Fibroblast of skin of back (primary cell): ENCODE measurements at regions not wholly inside any gene's neighbourhood (a gene's known extent, or its start where the extent isn't known, plus 50 kb on each side); places are given as distances from the start of the nearest gene placed in this dataset.
"Not testable (repeated sequence)": the region's sequence is repeated elsewhere in the genome, so short reads cannot be mapped to it uniquely, and the experiment has no call there.

Source experiments
- DNase-seq: peaks from one replicate; pipeline ENCODE4 v3.0.0-alpha.2; 2013

DNA sequence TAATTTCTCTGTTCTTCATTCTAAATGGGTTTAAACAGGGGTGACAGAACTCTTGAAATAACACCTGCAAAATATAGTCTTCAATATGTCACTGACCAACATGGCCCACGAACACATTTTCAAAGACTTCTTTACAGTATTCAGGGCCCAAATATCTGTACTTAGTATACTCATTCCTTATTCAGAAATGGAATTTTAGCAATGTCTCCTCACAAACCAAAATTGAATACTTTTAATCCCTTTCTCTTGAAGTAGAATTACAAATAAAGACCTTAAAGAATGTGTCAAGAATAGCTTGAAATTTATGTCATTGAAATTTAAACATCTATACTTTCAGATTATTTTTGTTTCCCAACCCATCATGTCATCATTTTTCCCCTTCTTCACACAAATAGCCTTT is 263.1 kb downstream of the LRIG3 start:
- peak; percentile 71 for DNase-seq

DNA sequence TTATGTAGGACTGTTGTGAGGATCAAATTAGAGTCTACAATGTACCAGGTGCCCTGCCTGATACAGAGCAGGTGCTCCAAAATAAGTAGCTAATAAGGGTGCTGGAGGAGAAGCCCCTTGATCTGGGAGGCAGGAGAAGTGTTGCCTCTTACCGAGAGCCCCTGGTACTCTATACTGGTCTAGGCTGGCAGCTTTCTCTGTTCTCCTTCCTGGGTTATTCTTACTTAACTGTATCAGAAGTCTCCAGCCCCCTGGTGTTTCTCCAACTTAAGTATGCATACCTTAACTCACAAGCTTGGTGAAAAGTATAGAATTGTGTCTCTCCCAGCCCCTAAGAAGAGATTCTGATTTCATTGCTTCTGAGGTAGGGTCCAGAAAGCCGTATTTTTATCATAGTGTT is 254.9 kb downstream of the LRIG3 start:
- no peak for DNase-seq

DNA sequence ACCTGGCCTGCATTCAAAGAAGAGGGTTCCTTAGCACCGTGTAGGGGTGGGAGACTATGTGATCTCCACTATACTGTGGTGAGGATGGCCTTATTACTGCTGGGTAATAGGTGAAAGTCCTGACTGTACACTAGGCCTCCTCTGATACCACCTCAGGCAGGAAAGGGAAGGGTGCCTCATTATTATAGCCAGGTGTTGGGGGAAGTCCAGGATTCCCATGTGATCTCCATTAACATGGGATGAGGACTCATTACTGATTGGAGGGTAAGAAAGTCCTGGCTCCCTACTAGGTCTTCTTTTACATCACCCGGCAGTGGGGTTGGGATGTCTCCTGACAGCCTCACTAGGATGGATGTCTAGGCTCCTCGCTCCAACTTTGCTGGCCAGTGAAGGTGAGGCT is 252.1 kb downstream of the LRIG3 start:
- no peak for DNase-seq

DNA sequence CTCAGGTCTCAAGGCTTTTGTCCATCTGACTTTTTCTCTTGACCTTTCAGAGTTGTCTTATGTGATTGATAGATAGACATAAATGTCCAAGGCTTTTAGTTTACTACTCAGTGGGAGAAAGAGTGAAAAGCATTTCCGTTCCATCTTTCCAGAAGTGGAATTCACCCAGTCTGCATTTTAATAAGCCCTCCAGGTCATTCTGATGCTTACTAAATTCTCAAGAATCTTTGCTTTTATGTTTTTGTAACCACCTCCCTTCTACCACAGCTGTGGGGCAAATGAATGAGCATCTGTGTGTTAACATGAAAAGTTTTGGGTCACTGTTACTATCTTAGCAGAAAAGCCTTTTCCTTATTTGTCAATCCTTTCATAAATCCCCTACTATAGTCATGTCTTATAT is 251.4 kb downstream of the LRIG3 start:
- peak; percentile 85 for DNase-seq

DNA sequence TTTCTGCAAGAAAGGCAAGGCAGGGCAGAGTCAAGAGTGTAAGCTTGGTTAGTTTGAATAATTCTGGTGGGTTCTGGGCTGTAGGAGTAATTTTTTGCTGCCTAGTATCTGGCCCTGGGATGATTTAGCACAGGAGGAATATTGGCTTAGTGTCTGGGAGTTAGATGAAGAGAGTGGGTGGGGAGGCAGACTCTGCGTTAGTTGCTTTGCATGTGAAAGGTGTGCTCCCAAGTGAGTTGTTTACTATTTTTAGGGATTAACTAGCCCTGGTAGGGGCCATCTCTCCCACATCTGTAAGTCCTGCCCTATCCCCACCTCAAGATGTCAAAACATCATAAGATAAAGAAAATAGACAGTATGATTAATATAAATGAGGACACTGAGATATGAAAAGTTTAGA is 249.7 kb downstream of the LRIG3 start:
- DNase-seq = no peak

DNA sequence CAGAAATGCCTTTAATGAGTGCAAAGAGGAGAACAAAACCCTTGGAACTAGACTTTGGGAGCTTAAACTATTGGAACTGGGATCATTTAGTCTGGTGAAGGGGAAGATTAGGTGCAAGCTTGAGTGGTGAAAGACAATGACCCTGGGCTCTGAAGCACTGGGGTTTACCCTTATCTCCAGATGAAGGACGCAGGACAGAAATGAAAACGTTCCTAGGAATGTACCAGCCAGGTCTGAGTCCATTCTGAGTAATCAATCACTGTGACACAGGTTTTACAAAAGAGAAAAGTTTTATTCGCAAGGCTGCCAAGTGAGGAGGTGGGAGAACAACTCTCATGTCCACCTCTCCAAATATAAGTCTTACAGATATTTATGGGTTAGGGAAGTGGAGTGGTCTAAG is 249.1 kb downstream of the LRIG3 start:
- DNase-seq = no peak

DNA sequence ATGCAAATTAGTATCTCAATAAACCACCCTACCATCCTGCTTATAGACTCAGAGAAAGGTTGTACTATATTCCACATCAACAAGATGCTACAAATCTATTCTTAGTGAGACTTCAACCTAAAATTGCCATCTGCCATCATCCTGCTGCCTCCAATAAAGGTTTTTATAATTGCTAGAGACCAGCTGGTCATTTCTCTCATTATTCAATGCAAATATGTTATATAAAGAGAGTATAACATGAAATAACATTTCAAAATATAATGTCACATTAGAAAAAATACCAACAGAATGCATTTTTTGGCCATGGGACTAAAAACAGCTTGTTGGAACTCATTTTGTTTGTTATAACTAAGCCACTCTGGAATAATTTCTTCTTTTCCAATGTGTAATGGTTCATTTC is 247.3 kb downstream of the LRIG3 start:
- no peak for DNase-seq

DNA sequence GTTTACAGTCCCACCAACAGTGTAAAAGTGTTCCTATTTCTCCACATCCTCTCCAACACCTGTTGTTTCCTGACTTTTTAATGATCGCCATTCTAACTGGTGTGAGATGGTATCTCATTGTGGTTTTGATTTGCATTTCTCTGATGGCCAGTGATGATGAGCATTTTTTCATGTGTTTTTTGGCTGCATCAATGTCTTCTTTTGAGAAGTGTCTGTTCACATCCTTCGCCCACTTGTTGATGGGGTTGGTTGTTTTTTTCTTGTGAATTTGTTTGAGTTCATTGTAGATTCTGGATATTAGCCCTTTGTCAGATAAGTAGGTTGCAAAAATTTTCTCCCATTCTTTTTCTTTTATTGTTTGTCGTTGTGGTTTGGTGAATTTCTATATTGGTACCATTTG is 242.5 kb downstream of the LRIG3 start:
- not testable (repeated sequence) for DNase-seq

DNA sequence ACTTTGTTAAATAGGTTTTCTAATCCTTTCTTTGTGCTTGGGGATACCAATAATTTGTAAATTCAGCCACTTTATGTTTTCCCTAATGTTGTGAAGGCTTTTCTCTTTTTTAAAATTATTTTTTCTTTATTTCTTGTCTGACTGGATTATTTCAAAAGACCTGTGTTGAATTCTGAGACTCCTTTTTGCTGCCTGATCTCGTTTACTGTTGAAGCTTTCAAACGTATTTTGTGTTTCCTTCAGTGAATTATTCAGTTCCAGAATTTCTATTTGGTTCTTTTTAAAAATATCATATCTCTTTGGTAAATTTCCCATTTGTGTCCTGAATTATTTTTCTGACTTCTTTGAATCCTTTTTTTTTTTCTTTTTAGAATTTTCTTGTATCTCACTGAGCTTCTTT is 241.6 kb downstream of the LRIG3 start:
- DNase-seq = no peak

DNA sequence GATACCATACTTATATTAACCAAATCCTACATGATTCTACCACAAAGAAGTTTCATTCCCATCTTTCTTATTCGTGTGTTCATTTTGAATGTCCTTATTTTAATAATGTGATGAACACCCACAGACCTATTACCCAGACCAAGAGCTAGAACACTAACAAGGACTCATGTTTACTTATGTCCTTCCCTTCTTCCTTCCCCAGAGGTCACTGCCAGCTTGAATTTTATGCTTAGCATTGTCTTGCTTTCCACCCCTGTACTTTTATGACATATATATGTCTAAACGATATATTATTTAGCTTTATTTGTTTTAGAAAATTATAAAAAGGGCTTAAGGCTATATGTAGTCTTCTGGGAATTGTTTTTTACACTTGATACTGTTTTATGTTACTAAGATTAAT is 238.6 kb downstream of the LRIG3 start:
- DNase-seq = no peak

DNA sequence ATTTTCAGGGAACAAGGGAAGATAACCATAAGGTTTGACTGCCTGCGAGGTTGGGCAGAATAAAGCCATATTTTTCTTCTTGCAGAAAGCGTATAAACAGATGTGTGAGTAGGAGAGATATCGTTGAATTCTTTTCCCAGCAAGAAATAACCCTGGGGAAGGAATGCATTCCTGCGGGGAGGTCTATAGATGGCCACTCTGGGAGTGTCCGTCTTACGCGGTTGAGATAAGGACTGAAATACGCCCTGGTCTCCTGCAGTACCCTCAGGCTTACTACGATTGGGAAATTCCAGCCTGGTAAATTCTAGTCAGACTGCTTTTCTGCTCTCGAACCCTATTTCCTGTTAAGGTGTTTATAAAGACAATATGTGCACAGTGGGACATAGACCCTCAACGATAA is 225.0 kb downstream of the LRIG3 start:
- peak; percentile 27 for DNase-seq

DNA sequence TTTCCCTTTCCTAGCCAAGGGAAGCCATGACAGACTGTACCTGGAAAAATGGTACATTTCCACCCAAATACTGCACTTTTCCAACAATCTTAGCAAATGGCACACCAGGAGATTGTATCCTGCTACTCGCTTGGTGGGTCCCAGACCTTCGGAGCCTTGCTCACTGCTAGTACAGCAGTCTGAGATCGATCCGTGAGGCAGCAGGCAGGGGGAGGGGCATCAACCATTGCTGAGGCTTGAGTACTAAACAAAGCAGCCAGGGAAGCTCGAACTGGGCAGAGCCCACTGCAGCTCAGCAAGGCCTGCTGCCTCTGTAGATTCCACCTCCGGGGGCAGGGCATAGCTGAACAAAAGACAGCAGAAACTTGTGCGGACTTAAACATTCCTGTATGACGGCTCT is 218.8 kb downstream of the LRIG3 start:
- DNase-seq = no peak

DNA sequence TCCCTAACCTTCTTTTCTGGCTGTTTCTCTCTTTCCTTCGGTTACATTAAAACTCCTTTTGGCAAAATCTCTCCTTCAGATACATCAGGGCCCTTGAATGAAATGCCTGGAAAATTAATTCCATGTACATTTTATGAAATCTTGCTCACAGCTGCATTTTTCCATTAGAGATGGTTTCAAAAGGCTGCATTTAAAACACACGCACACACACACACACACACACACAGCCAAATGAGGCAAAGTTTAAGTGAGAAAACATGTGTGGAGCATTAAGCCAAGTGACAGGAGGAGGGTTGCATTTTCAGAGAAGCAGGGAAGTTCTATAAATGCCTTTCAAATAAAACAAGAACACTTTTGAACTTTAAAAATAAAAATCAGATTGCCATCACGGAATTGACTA is 216.4 kb downstream of the LRIG3 start:
- DNase-seq = peak; percentile 28

DNA sequence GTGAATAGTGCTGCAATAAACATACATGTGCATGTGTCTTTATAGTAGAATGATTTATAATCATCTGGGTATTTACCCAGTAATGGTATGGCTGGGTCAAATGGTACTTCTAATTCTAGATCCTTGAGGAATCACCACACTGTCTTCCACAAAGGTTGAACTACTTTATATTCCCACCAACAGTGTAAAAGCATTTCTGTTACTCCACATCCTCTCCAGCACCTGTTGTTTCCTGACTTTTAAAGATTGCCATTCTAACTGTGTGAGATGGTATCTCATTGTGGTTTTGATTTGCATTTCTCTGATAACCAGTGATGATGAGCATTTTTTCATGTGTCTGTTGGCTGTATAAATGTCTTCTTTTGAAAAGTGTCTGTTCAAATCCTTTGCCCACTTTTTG is 215.5 kb downstream of the LRIG3 start:
- DNase-seq = not testable (repeated sequence)

DNA sequence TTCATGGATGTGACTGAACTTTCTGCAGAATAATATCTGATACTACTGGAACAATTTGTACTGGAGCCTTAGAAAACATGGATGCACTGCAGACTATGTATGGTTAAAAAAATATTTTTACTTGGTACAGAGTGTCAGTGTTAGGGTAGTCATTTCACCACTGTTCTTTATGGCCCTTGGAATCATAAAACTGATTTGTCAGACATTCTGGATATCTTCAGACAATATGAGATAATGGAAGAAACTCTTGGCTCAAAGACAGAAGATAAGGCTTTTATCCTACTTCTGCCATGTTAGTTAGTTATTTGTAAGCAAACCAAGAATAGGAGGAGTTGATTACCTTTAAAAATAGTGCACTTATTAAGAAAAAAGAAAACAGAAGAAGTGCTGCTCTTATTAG is 209.4 kb downstream of the LRIG3 start:
- DNase-seq = no peak

DNA sequence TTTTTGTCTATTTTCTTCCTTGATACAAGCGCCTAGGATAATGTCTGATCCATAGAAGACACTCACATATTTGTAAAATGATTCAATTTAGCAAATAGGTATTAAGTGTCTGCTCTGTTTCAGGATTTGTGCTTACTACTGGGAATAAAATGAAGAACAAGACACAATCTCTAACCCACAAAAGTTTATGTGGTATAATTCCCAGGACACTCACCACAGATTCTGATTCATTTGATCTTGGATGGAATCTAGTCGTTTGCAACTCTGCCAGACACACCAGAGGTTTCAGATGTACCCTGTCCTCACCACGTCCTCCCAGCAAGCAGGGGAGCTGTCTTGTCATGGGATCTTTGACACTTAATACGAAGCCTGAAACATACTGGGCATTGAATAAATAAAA is 208.3 kb downstream of the LRIG3 start:
- DNase-seq = peak; percentile 78

DNA sequence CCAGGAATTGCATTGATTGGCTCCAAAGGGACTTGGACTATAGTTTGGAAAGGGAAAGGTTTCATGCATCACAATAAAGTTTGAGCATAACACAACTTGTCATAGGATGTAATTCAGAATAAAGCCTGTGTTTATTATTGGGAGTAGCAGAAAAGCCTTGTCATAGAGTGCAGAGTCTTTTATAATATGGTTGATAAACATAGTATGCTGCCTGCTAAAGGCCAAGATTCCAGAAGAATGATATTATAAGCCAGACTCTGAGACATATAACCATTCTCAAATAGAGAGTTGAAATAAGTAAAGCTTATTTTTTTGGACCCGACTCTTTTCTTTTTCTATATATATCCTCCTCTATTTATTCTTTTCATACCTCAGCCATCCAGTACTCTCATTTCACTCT is 207.3 kb downstream of the LRIG3 start:
- no peak for DNase-seq

DNA sequence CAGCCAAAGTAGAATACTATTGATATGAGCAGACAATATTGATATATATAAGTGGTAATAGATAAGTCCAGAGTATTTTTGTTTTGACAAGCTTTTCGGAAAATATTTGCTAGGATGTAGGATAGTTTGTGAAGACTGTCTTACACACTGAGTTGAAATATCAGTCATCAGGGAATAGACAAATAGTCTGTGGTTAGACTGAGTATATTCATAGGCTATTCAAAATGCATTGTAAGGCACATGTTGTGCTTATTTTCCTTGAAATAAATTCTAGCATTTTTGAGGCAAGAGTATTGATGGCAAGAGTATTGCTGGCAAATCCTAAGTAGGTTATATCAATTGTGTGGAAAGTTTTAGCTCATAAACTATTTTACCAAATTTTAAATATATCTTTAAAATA is 201.1 kb downstream of the LRIG3 start:
- DNase-seq = no peak

DNA sequence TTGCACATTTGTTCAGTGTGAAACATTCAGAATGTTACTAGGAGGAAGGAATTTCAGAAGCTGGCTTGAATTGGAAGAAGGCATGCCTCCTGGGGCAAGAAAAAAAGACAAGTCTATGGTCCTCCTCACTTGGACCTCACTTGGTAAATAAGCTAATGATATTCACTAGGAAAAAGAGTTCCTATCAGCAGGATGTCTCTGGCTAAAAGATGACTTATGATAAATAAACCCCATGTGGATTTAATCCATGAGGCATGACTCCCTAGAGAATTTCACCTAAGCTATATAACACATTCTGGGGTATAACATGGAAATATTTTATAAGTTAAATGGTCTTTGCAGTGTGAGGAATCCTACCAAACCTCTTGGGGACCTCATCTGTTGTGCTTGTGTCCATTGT is 199.9 kb downstream of the LRIG3 start:
- DNase-seq = peak; percentile 30

DNA sequence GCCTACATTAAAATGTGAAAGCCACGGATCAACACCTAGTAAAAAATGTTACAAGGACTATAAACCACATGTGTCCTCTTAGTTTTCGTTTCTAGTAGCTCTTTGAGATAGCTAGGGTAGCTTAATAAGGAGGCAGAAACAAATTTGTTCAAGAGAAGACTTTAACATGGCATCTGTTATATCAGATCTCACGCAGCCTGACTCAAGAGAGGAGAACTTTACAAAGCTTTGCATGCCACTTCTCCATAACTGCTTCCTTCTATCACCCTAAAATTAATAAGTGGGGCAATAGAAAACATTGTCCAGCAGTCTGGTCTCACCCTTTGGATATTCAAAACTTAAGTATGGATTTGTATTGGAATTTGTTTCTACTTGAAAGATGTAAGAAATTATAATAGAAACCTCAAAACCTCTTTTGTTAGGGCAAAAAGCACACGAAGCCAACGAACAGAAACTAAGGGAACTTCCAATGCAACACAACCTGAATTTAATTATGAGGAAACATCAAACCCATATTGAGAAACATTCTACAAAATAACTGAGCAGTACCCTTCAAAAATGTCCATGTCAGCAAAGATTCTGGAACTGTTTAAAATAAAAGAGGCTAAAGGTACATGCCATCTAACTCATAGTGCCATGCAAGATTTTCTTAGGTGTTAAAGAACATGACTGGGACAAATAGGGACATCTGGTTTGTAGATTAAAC is 194.8 kb downstream of the LRIG3 start:
- no peak for DNase-seq

DNA sequence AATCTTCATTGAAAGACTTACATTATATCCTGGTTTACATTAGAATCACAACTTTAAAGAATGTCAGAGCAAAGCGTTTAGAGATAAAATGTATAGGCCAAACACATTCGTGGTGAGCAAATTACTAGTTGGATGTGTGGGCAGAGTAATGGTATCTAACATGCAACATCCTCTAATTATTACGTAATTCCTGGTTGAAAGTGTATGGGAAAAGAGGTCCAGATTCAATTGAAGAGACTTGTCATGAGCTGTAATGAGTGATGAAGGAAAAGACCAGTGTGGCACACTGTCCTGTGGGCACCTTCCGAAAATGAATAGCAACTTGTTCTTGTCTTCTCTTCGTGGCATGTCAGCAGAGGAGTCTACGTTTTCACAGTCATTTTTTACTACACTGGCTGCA is 192.8 kb downstream of the LRIG3 start:
- DNase-seq = peak; percentile 54

DNA sequence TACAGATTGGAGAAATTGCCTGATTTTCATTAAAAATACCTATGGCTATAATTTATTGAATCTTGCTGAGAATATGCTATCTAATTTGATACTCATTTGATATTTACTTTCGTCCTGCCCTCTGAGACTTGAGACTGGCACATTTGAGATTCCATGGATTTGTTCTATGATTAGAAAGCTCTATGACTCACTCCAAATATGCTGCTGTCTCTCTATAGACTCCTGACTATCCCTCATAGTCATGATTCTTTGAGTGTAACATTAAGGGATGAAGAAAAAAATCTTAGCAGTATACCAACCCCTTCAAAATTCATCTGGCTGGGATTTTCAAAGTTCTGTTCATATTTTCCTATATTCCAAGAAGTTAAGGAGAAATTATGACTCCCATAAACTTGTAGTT is 191.9 kb downstream of the LRIG3 start:
- DNase-seq = peak; percentile 80

DNA sequence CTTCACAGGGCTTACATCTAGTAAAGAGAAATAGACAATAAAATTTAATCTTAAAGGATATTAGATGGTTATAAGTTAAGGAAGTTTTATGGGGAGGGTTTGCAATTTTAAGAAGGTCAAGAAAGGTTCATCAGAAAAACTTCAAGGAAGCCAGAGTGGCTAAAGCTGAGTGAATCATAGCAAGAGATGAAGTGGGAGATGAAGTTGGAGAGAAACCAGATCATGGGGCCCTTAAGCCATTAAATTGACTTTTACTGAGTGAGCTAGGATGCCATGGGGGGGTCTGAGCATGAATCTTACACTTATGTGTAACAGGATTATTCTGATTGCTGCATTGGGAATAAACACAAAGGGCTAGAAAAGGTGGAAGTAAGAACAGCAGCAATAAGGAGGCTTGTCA is 189.2 kb downstream of the LRIG3 start:
- DNase-seq = no peak

DNA sequence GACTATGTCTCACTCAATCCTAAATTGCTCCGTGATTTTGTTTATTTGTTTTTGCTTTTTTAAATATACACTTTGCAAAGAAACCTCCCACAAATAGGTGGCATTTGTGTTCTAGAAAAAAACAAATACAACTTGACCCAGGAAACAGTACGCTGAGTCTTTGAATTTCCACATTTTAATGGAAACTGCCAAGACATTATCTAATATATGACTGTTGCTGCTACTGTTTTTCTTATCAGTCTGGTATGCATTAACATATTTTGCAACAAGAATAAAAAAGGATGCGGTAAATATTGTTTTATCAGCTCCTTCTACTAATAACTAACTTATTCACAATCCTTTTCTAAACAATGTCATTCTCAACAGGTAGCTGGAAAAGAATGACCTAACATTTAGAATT is 187.4 kb downstream of the LRIG3 start:
- DNase-seq = no peak

DNA sequence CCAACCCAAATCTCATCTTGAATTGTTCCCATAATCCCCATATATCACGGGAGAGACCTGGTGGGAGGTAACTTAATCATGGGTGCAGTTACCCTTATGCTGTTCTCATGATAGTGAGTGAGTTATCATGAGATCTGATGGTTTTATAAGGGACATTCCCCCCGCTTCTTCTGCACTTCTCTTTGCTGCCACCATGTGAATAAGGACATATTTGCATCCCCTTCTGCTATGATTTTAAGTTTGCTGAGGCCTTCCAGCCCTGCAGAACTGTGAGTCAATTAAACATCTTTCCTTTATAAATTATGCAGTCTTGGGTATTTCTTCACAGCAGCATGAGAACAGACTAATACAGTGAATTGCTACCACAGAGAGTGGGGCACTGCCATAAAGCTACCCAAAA is 179.1 kb downstream of the LRIG3 start:
- no peak for DNase-seq
